Spleen (tissue), 11 donors: ENCODE measurements at regions not wholly inside any gene's neighbourhood (a gene's known extent, or its start where the extent isn't known, plus 50 kb on each side); places are given as distances from the start of the nearest gene placed in this dataset.

ENCODE experiments used
- DNase-seq: peaks from one replicate; pipeline ENCODE4 v3.0.0-alpha.2; 2020
- H3K27ac ChIP-seq, 8 donors: fragments of 200-600 bp; sonication (generic) in 7 of 8; 1 replicate in 4 of 8; 2 replicates in 4 of 8; pipeline versions ENCODE4 v1.5.0 to v1.8.0; 2016 to 2021; ENCODE audit warnings: inconsistent platforms in 4 of 8, mild to moderate bottlenecking in 4 of 8, moderate library complexity in 1 of 8
- H3K27me3 ChIP-seq, 7 donors: fragments of 200-600 bp; sonication (generic) in 6 of 7; replicated peaks in 1 of 7; 1 replicate in 4 of 7; 2 replicates in 3 of 7; pipeline versions ENCODE4 v1.5.0 to v1.8.0; 2016 to 2021; ENCODE audit warnings: inconsistent platforms in 3 of 7, mild to moderate bottlenecking in 1 of 7
- H3K36me3 ChIP-seq, 6 donors: fragments of 200-600 bp; sonication (generic) in 5 of 6; 1 replicate in 4 of 6; 2 replicates in 2 of 6; pipeline versions ENCODE4 v1.5.0 to v1.8.0; 2016 to 2021; ENCODE audit warnings: inconsistent platforms in 2 of 6
- H3K4me1 ChIP-seq, 6 donors: fragments of 200-600 bp; sonication (generic) in 5 of 6; 1 replicate in 3 of 6; 2 replicates in 3 of 6; pipeline versions ENCODE4 v1.5.0 to v1.8.0; 2016 to 2021; ENCODE audit warnings: inconsistent platforms in 3 of 6
- H3K4me3 ChIP-seq, 8 donors: fragments of 200-600 bp; sonication (generic) in 7 of 8; 1 replicate in 4 of 8; 2 replicates in 4 of 8; pipeline versions ENCODE4 v1.5.0 to v1.8.0; 2016 to 2021; ENCODE audit warnings: inconsistent platforms in 4 of 8, mild to moderate bottlenecking in 4 of 8, moderate library complexity in 2 of 8
- H3K9me3 ChIP-seq, 8 donors: fragments of 200-600 bp; sonication (generic) in 7 of 8; 1 replicate in 4 of 8; 2 replicates in 4 of 8; pipeline versions ENCODE4 v1.5.0 to v1.8.0; 2016 to 2021; ENCODE audit warnings: inconsistent platforms in 4 of 8
- CTCF ChIP-seq, 11 experiments: fragments of 200-600 bp in 7 of 11; fragments of 450-650 bp in 4 of 11; sonication (generic) in 4 of 11; IDR thresholded peaks in 8 of 11; conservative IDR thresholded peaks in 3 of 11; 1 replicate in 7 of 11; 2 replicates in 4 of 11; pipeline versions ENCODE4 v1.4.0 to v1.8.0; 2016 to 2021; ENCODE audit warnings: antibody characterized with exemption in 11 of 11, inconsistent platforms in 4 of 11, mild to moderate bottlenecking in 1 of 11
- POLR2A ChIP-seq, 3 donors: fragments of 450-650 bp; IDR thresholded peaks; one replicate each; pipeline ENCODE4 v1.5.1; 2017; ENCODE audit warnings: antibody characterized with exemption in 3 of 3, mild to moderate bottlenecking in 1 of 3
- POLR2AphosphoS5 ChIP-seq, 3 donors: sonication (generic); formaldehyde crosslinking; IDR thresholded peaks; one replicate each; pipeline ENCODE4 v1.5.1; 2017; ENCODE audit warnings: antibody characterized with exemption in 3 of 3
- WGBS, 5 donors: extraction: QIAGEN DNeasy Blood & Tissue Kit in 3 of 5; methylation state at CpG; one replicate each; pipeline versions ENCODE4 v1.1.5 to v1.1.7; 2013 to 2018; 5-methylcytosine and 5-hydroxymethylcytosine counted together
- intact Hi-C: fragments of 100-400 bp; cut with DNase I; formaldehyde crosslinking; loops from one replicate; pipeline ENCODE4 v1.15.0; 2023; ENCODE audit warnings: low total_unique reads
- donor health status: healthy with polysubstance abuse.
- donor health status: DM: no; HTN: no; CAD: no; lungs with moderate emphysema.
- donor health status: DM: no; HTN: no; CAD: no.
- donor health status: Bipolar disorder and iron deficiency.
- donor health status: healthy.
- donor health status: DM: no; HTN: no; CAD: no.
- donor health status: DM: yes; HTN: yes; CAD: no.

GRCh38 chr3:170711786-170712185 lies 125.9 kb upstream of the SLC7A14 start:
- H3K4me3 ChIP-seq: no peak overlapping the region
- no peak for DNase-seq
- H3K27me3 ChIP-seq: peaks cover 0 to 9% (median 0%) of the 10 kb centered on the region in 7 donors
- peaks cover 0 to 18% (median 15%) of the 10 kb centered on the region in 8 donors for H3K9me3 ChIP-seq
- no peaks in the 10 kb centered on the region for H3K4me1 ChIP-seq
- intact Hi-C loops: no loop called here
- no peak for TF ChIP-seq POLR2AphosphoS5 (IDR thresholded peaks at IDR 0.05)
- TF ChIP-seq CTCF (IDR thresholded peaks at IDR 0.05 in 8 of 11, conservative IDR thresholded peaks at IDR 0.05 in 3 of 11): no peak
- no peak for TF ChIP-seq POLR2A (IDR thresholded peaks at IDR 0.05)
- H3K27ac ChIP-seq: no peak overlapping the region
- no peaks in the 10 kb centered on the region for H3K36me3 ChIP-seq

DNA sequence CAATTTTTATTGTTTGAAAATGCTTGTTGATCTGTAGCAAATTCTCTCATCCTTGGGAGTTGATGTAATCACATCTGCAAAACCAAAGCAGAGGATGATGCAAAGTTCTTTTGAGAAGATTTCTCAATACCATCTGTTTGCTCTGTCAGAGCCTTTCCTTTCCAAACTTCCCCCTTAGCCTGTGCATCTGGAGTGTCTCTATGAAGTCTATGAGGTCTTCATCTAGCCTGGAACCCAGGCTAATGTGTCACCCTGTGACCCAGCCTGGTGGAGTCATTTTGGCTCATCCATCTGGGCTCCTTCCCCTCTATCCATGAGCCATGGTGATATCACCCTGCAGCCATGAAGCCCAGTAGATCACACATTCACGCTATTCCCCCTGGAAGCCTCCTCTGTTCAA lies 123.2 kb upstream of the SLC7A14 start:
- TF ChIP-seq POLR2AphosphoS5 (IDR thresholded peaks at IDR 0.05) (no peak), POLR2A (IDR thresholded peaks at IDR 0.05) (no peak), CTCF (IDR thresholded peaks at IDR 0.05 in 8 of 11, conservative IDR thresholded peaks at IDR 0.05 in 3 of 11) (no peak)
- intact Hi-C loops: no loop called here
- no peak overlapping the region for H3K27ac ChIP-seq
- H3K27me3 ChIP-seq: no peaks in the 10 kb centered on the region
- 80 to 95% (median 91%) methylated on average over 1 of the region's 1 CpG for WGBS, 5 donors
- no peak overlapping the region for H3K4me3 ChIP-seq
- H3K9me3 ChIP-seq: peaks cover 0 to 18% (median 15%) of the 10 kb centered on the region in 8 donors
- no peaks in the 10 kb centered on the region for H3K4me1 ChIP-seq
- DNase-seq: no peak
- H3K36me3 ChIP-seq: no peaks in the 10 kb centered on the region

GRCh38 chr3:170707899-170708298 lies 122.0 kb upstream of the SLC7A14 start:
- Histone ChIP-seq H3K27ac (no peak overlapping the region), H3K9me3 (peaks cover 0 to 18% (median 15%) of the 10 kb centered on the region in 8 donors), H3K36me3 (no peaks in the 10 kb centered on the region), H3K27me3 (no peaks in the 10 kb centered on the region), H3K4me1 (no peaks in the 10 kb centered on the region), H3K4me3 (no peak overlapping the region)
- WGBS, 5 donors: 73 to 90% (median 84%) methylated on average over 2 of the region's 2 CpGs
- TF ChIP-seq POLR2AphosphoS5 (IDR thresholded peaks at IDR 0.05) (no peak), POLR2A (IDR thresholded peaks at IDR 0.05) (no peak), CTCF (IDR thresholded peaks at IDR 0.05 in 8 of 11, conservative IDR thresholded peaks at IDR 0.05 in 3 of 11) (no peak)
- intact Hi-C loops: no loop called here
- DNase-seq: no peak

DNA sequence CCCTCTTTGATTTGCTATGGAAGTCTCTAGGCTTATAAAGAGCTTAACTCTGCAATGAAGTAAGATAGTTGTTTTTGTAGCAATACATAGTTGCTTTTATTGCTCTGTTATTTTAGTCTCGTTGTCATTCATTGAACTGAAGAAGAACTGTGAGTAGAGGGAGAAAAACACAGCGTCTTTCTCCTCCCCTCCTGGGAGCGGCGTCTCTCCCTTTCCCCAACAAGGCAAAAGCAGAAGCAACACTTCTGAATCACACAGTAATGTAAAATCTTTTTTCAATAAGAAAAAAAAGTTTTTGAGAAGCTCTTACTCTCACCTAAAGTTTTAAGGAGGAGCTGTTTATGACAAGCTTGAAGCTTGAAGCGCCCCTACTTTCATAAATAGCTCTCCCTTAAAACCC lies 119.3 kb upstream of the SLC7A14 start:
- no peak for TF ChIP-seq POLR2A (IDR thresholded peaks at IDR 0.05)
- no peak for TF ChIP-seq CTCF (IDR thresholded peaks at IDR 0.05 in 8 of 11, conservative IDR thresholded peaks at IDR 0.05 in 3 of 11)
- TF ChIP-seq POLR2AphosphoS5 (IDR thresholded peaks at IDR 0.05): no peak
- no peak overlapping the region for H3K27ac ChIP-seq

More for the DNA sequence above, 119.3 kb upstream of the SLC7A14 start:
- Histone ChIP-seq H3K4me3 (no peak overlapping the region), H3K27me3 (no peaks in the 10 kb centered on the region), H3K4me1 (no peaks in the 10 kb centered on the region), H3K9me3 (peaks cover 0 to 13% (median 11%) of the 10 kb centered on the region in 8 donors), H3K36me3 (no peaks in the 10 kb centered on the region)
- intact Hi-C loops: no loop called here
- WGBS, 5 donors: 67 to 80% (median 77%) methylated on average over 5 of the region's 5 CpGs
- no peak for DNase-seq
